Parathyroid adenoma (tissue), 2 donors: ENCODE measurements at regions not wholly inside any gene's neighbourhood (a gene's known extent, or its start where the extent isn't known, plus 50 kb on each side); places are given as distances from the start of the nearest gene placed in this dataset.

ENCODE experiments used
- H2AFZ ChIP-seq: fragments of 300-600 bp; sonication (generic); one replicate; pipeline ENCODE4 v1.7.0; 2017; ENCODE audit warnings: antibody characterized with exemption, mild to moderate bottlenecking
- H3K27ac ChIP-seq: fragments of 300-600 bp; sonication (generic); one replicate; pipeline ENCODE4 v1.7.0; 2017
- H3K27me3 ChIP-seq: fragments of 300-600 bp; sonication (generic); one replicate; pipeline ENCODE4 v1.7.0; 2017; ENCODE audit warnings: low read length; ENCODE audit not compliant: control insufficient read depth, insufficient read depth
- H3K36me3 ChIP-seq: fragments of 300-600 bp; sonication (generic); one replicate; pipeline ENCODE4 v1.7.0; 2017; ENCODE audit warnings: low read length; ENCODE audit not compliant: control insufficient read depth, insufficient read depth
- H3K4me1 ChIP-seq: fragments of 300-600 bp; sonication (generic); one replicate; pipeline ENCODE4 v1.7.0; 2017; ENCODE audit warnings: control low read depth
- H3K4me2 ChIP-seq: fragments of 300-600 bp; sonication (generic); one replicate; pipeline ENCODE4 v1.7.0; 2017; ENCODE audit warnings: low read length
- H3K4me3 ChIP-seq: fragments of 300-600 bp; sonication (generic); one replicate; pipeline ENCODE4 v1.7.0; 2017; ENCODE audit warnings: low read depth, low read length
- H3K79me2 ChIP-seq: fragments of 300-600 bp; sonication (generic); one replicate; pipeline ENCODE4 v1.7.0; 2017; ENCODE audit warnings: control low read depth
- H3K9ac ChIP-seq: fragments of 300-600 bp; sonication (generic); one replicate; pipeline ENCODE4 v1.7.0; 2017; ENCODE audit warnings: mild to moderate bottlenecking
- H3K9me3 ChIP-seq: fragments of 300-600 bp; sonication (generic); one replicate; pipeline ENCODE4 v1.7.0; 2017; ENCODE audit warnings: low read length; ENCODE audit not compliant: control insufficient read depth
- CTCF ChIP-seq: fragments of 300-600 bp; sonication (generic); IDR thresholded peaks from one replicate; pipeline ENCODE4 v1.7.0; 2017; ENCODE audit warnings: antibody characterized with exemption, mild to moderate bottlenecking
- donor health status: primary hyperparathyroidism.

- no peak for TF ChIP-seq CTCF
- H3K9ac ChIP-seq = no peak overlapping the region
- H3K27me3 ChIP-seq = no peaks in the 10 kb centered on the region
- H3K9me3 ChIP-seq = no peaks in the 10 kb centered on the region
- H3K4me2 ChIP-seq = no peak overlapping the region
- H3K4me1 ChIP-seq = no peaks in the 10 kb centered on the region
- no peak overlapping the region for H2AFZ ChIP-seq
- H3K79me2 ChIP-seq = no peaks in the 10 kb centered on the region
- H3K4me3 ChIP-seq = no peak overlapping the region
- no peaks in the 10 kb centered on the region for H3K36me3 ChIP-seq
- no peak overlapping the region for H3K27ac ChIP-seq
These were observed 64.7 kb upstream of the CCDC39 start for GRCh38 chr3:180743813-180744590.

- Histone ChIP-seq H3K4me2 (no peak overlapping the region), H3K79me2 (no peaks in the 10 kb centered on the region), H3K9me3 (no peaks in the 10 kb centered on the region), H3K27me3 (no peaks in the 10 kb centered on the region), H3K27ac (no peak overlapping the region), H2AFZ (no peak overlapping the region), H3K4me1 (no peaks in the 10 kb centered on the region), H3K36me3 (no peaks in the 10 kb centered on the region), H3K9ac (no peak overlapping the region), H3K4me3 (no peak overlapping the region)
- TF ChIP-seq CTCF = no peak
These were observed 68.6 kb upstream of the CCDC39 start for GRCh38 chr3:180747805-180748361.

- Histone ChIP-seq H3K9me3 (no peaks in the 10 kb centered on the region), H3K36me3 (no peaks in the 10 kb centered on the region), H3K9ac (no peak overlapping the region), H3K4me3 (no peak overlapping the region), H3K4me2 (no peak overlapping the region), H3K27me3 (no peaks in the 10 kb centered on the region), H3K27ac (no peak overlapping the region), H2AFZ (no peak overlapping the region), H3K79me2 (no peaks in the 10 kb centered on the region), H3K4me1 (no peaks in the 10 kb centered on the region)
- no peak for TF ChIP-seq CTCF
These were observed 70.0 kb upstream of the CCDC39 start for GRCh38 chr3:180749322-180749721.

- Histone ChIP-seq H3K9ac (no peak overlapping the region), H3K4me1 (no peaks in the 10 kb centered on the region), H2AFZ (no peak overlapping the region), H3K36me3 (no peaks in the 10 kb centered on the region), H3K9me3 (no peaks in the 10 kb centered on the region), H3K4me2 (no peak overlapping the region), H3K27ac (no peak overlapping the region), H3K27me3 (no peaks in the 10 kb centered on the region), H3K79me2 (no peaks in the 10 kb centered on the region), H3K4me3 (no peak overlapping the region)
- TF ChIP-seq CTCF = no peak
These were observed 70.5 kb upstream of the CCDC39 start for GRCh38 chr3:180749796-180750195.

- Histone ChIP-seq H3K27me3 (no peaks in the 10 kb centered on the region), H3K79me2 (no peaks in the 10 kb centered on the region), H2AFZ (no peak overlapping the region), H3K4me2 (no peak overlapping the region), H3K27ac (no peak overlapping the region), H3K9me3 (no peaks in the 10 kb centered on the region), H3K4me1 (no peaks in the 10 kb centered on the region), H3K4me3 (no peak overlapping the region), H3K36me3 (no peaks in the 10 kb centered on the region), H3K9ac (no peak overlapping the region)
- no peak for TF ChIP-seq CTCF
These were observed 76.3 kb upstream of the CCDC39 start for GRCh38 chr3:180755556-180755955.
